ENCODE measurements at regions not wholly inside any gene's neighbourhood (a gene's known extent, or its start where the extent isn't known, plus 50 kb on each side); places are given as distances from the start of the nearest gene placed in this dataset.

DNA sequence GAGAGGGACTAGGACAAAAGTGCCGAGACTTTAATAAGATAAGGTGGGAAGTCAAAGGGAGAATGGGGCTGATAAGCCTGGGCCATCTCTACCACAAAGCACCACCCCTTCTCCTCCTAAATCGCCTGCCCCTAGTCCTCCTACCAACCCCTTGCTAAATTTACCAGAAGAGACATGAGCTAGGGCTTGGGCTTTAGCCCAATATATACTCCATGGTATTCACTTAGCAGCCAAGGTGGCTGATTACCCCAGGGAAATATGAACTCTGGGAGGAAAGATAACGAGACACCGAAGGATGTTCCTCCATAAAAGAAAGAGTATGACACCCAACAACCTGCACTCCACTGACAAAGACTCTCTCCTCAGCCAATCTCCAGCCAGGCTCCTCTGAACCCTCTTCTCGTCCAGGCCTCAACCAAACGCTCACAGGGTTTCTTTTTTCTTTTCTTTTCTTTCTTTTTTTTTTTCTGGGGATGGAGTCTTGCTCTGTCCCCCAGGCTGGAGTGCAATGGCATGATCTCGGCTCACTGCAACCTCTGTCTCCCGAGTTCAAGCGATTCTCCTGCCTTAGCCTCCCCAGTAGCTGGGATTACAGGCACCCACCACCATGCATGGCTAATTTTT, 610.2 kb downstream of the UQCRFS1 start:
- TF ChIP-seq YY1 (IDR thresholded peaks at IDR 0.05; ENCODE audit: low read depth) (no peak), CREB1 (IDR thresholded peaks at IDR 0.05; ENCODE audit: low read depth) (no peak)
- TF ChIP-seq, protein P1, sequence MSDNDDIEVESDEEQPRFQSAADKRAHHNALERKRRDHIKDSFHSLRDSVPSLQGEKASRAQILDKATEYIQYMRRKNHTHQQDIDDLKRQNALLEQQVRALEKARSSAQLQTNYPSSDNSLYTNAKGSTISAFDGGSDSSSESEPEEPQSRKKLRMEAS (IDR thresholded peaks at IDR 0.05) = no peak

All from Ishikawa (cell line).